Epithelial cell of esophagus (primary cell): ENCODE measurements at regions not wholly inside any gene's neighbourhood (a gene's known extent, or its start where the extent isn't known, plus 50 kb on each side); places are given as distances from the start of the nearest gene placed in this dataset.
"Not testable (repeated sequence)": the region's sequence is repeated elsewhere in the genome, so short reads cannot be mapped to it uniquely, and the experiment has no call there.

Source experiments
- DNase-seq: peaks from one replicate; pipeline ENCODE4 v3.0.0; 2010; ENCODE audit warnings: low read depth
- H3K4me3 ChIP-seq: 2 replicates; pipeline ENCODE4 v1.5.1; 2011; ENCODE audit warnings: mild to moderate bottlenecking, low read length, control low read depth
- CTCF ChIP-seq: IDR thresholded peaks from 2 replicates; pipeline ENCODE4 v1.5.1; 2011; ENCODE audit warnings: low read depth, mild to moderate bottlenecking, low read length, control low read depth, inconsistent platforms; ENCODE audit not compliant: insufficient read depth; ENCODE audit errors: missing control alignments

- H3K4me3 ChIP-seq = no peak overlapping the region
- TF ChIP-seq CTCF = no peak
- DNase-seq = peak; percentile 77
These were observed 86.4 kb upstream of the KIF5B start for GRCh38 chr10:32142646-32143045.

- DNase-seq = peak; percentile 66
- TF ChIP-seq CTCF = no peak
- H3K4me3 ChIP-seq = no peak overlapping the region
These were observed 85.0 kb upstream of the KIF5B start for GRCh38 chr10:32141018-32141807.

- no peak for TF ChIP-seq CTCF
- no peak for DNase-seq
- no peak overlapping the region for H3K4me3 ChIP-seq
These were observed 84.2 kb upstream of the KIF5B start for GRCh38 chr10:32140403-32140802.

DNA sequence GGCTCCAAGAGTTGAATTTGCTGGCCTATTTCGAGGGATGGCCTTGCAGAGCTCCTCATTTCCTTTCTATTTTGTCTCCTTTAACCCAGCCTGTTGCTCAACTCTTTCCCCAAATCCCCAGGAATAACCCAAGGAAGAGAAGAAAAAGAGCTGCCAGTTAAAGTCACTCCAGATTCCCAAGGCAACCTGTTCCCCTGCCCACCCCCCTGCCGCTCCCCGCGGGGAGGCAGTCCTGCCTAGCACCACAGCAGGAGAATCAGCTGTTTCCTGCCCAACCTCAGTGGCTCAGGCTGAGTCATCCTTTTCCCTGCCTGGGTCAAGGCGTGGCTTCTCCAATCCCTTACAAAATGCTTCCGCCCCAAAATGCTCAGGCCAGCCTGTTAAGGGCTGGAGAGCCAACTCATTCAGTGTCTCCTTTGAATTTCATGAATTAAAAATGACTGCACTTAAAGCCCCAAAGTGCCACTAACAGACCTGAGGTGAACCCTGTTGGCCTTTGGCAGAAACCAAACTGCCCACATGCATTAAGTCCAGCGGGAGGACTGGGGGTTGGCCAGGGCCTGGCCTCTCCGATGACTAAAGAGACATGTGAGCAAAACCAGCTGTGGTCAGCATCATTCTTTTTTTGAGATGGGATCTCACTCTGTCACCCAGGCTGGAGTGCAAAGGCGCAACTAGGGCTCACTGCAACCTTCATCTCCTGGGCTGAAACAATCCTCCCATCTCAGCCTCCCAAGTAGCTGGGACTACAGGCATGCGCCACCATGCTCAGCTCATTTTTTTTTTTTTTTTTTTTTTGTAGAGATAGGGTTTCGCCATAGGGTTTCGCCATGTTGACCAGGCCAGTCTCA lies 83.2 kb upstream of the KIF5B start:
- DNase-seq = peak; percentile 97
- TF ChIP-seq CTCF = peak; percentile 42
- no peak overlapping the region for H3K4me3 ChIP-seq

- DNase-seq, H3K4me3 ChIP-seq: not testable (repeated sequence)
These were observed 80.7 kb upstream of the KIF5B start for GRCh38 chr10:32136927-32137326.

GRCh38 chr10:32135796-32136195 lies 79.6 kb upstream of the KIF5B start:
- not testable (repeated sequence) for H3K4me3 ChIP-seq, DNase-seq

- DNase-seq = no peak
- no peak overlapping the region for H3K4me3 ChIP-seq
- no peak for TF ChIP-seq CTCF
These were observed 76.2 kb upstream of the KIF5B start for GRCh38 chr10:32132357-32132946.

GRCh38 chr10:32131388-32131787 lies 75.2 kb upstream of the KIF5B start:
- no peak overlapping the region for H3K4me3 ChIP-seq
- DNase-seq = peak; percentile 18
- TF ChIP-seq CTCF = no peak
